Stimulated activated CD4-positive, alpha-beta T cell treated with anti-CD3 and anti-CD28 coated beads, Interleukin-2, amount 100 ng/mL, for 24 hours (primary cell): ENCODE measurements at regions not wholly inside any gene's neighbourhood (a gene's known extent, or its start where the extent isn't known, plus 50 kb on each side); places are given as distances from the start of the nearest gene placed in this dataset.

Source experiments
- DNase-seq, 2 donors: peaks; one replicate each; pipeline ENCODE4 v3.0.0-alpha.2; 2020

GRCh38 chr11:103668859-103669258 lies 367.6 kb upstream of the DDI1 start:
- DNase-seq = no peak

- no peak for DNase-seq
Measured at GRCh38 chr11:103671143-103671651, 365.2 kb upstream of the DDI1 start.

- no peak for DNase-seq
Measured at GRCh38 chr11:103673773-103674172, 362.7 kb upstream of the DDI1 start.

- no peak for DNase-seq
Measured at GRCh38 chr11:103676413-103676812, 360.0 kb upstream of the DDI1 start.

- no peak for DNase-seq
Measured at GRCh38 chr11:103680826-103681225, 355.6 kb upstream of the DDI1 start.

- DNase-seq = no peak
Measured at GRCh38 chr11:103681855-103682254, 354.6 kb upstream of the DDI1 start.

- DNase-seq = peak; percentile 21 to 22
Measured at GRCh38 chr11:103682318-103683184, 353.9 kb upstream of the DDI1 start.

GRCh38 chr11:103683576-103683975 lies 352.9 kb upstream of the DDI1 start:
- no peak for DNase-seq

- DNase-seq = no peak
Measured at GRCh38 chr11:103688924-103689323, 347.5 kb upstream of the DDI1 start.

- no peak for DNase-seq
Measured at GRCh38 chr11:103690356-103690755, 346.1 kb upstream of the DDI1 start.

- no peak for DNase-seq
Measured at GRCh38 chr11:103696123-103696522, 340.3 kb upstream of the DDI1 start.

- no peak for DNase-seq
Measured at GRCh38 chr11:103699216-103699615, 337.2 kb upstream of the DDI1 start.

GRCh38 chr11:103699656-103700055 lies 336.8 kb upstream of the DDI1 start:
- no peak for DNase-seq

- DNase-seq = no peak
Measured at GRCh38 chr11:103700622-103701021, 335.8 kb upstream of the DDI1 start.

- no peak for DNase-seq
Measured at GRCh38 chr11:103703437-103703836, 333.0 kb upstream of the DDI1 start.

- no peak for DNase-seq
Measured at GRCh38 chr11:103703954-103704353, 332.5 kb upstream of the DDI1 start.

- no peak for DNase-seq
Measured at GRCh38 chr11:103705642-103706041, 330.8 kb upstream of the DDI1 start.

GRCh38 chr11:103709371-103709770 lies 327.1 kb upstream of the DDI1 start:
- DNase-seq = no peak

- no peak for DNase-seq
Measured at GRCh38 chr11:103714246-103714645, 322.2 kb upstream of the DDI1 start.

GRCh38 chr11:103716363-103716762 lies 320.1 kb upstream of the DDI1 start:
- DNase-seq = no peak

GRCh38 chr11:103727262-103727661 lies 309.2 kb upstream of the DDI1 start:
- no peak for DNase-seq

- DNase-seq = no peak
Measured at GRCh38 chr11:103729617-103730016, 306.8 kb upstream of the DDI1 start.

GRCh38 chr11:103730131-103730940 lies 306.1 kb upstream of the DDI1 start:
- no peak for DNase-seq

- no peak for DNase-seq
Measured at GRCh38 chr11:103731670-103732069, 304.8 kb upstream of the DDI1 start.
